GM21737 (cell line): ENCODE measurements at regions not wholly inside any gene's neighbourhood (a gene's known extent, or its start where the extent isn't known, plus 50 kb on each side); places are given as distances from the start of the nearest gene placed in this dataset.

Experiments
- ATAC-seq: cut with Tn5 transposase; IDR thresholded peaks from one replicate; pipeline ENCODE4 v1.9.1; 2021; ENCODE audit warnings: mild to moderate bottlenecking, moderate library complexity; ENCODE audit not compliant: unreplicated experiment

GRCh38 chr6:8219352-8219943 is 117.1 kb upstream of the EEF1E1 start:
- peak; percentile 77 for ATAC-seq

- no peak for ATAC-seq
These were observed 116.5 kb upstream of the EEF1E1 start for GRCh38 chr6:8218861-8219260.

- no peak for ATAC-seq
These were observed 113.3 kb upstream of the EEF1E1 start for GRCh38 chr6:8215631-8216030.

DNA sequence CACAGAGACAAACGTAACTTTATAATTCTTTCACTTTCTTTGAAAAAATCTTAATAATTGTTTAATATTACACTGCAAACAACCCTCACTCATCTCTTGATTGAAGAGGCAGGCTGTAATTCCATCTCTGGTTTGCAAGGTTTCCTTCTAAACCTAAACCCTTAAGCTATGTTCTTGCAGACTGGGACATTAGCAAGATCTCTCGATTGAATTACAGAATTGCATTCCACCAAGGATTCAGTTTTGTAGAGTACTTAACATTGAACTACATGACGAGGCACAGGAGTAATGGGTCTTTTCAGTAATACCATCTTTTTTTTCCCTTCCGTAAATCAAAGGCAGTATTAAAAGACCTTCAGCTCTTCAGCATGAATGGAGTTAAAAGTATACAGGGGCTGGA is 111.6 kb upstream of the EEF1E1 start:
- no peak for ATAC-seq

- no peak for ATAC-seq
These were observed 110.5 kb upstream of the EEF1E1 start for GRCh38 chr6:8212720-8213434.

DNA sequence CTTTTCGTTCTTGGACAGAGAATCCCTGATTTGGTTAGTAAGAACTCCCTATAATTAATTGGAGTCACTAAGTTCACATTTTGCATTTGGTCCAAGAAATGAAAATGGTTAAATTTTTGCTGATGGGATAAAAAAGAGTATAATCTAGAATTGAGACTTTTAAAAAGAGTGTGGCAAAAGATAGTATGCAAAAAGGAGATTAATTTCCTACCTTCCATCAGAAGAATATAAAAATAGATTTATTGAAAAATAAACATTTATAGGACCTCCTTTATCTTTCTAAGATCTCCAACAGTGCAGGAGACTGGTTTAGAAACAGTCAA is 105.5 kb upstream of the EEF1E1 start:
- no peak for ATAC-seq

DNA sequence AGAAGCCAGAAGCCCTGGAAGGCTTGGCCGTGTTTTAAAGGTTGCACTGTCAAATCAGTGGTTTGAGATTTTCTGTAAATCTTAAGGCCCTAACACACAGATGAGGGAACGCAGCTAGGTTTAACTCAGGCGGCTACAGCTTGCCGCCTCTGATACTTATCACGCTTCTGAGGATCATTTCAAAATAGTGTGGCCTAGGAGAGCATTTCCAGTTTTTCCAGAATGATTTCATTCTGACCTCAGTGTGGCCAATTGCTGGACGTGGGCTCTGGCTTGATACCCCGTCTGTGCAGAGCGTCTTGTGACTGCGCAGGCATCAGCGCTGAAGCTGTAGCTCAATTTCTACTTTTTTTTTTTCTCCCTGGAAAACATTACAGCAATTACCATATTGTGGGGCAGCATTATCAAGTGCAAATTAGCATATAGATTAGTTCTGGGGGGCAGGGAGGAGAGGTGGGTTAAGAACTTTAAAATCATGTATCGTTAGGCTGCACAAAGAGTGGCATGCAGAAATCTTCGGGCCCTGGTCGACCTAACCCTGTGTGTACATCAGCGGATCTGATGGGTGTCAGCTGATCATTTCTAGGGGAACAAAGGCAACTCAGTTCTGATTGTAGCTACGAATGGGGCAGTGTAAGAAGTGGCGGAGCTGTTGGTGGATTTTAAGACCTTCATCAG is 105.0 kb upstream of the EEF1E1 start:
- ATAC-seq: no peak

DNA sequence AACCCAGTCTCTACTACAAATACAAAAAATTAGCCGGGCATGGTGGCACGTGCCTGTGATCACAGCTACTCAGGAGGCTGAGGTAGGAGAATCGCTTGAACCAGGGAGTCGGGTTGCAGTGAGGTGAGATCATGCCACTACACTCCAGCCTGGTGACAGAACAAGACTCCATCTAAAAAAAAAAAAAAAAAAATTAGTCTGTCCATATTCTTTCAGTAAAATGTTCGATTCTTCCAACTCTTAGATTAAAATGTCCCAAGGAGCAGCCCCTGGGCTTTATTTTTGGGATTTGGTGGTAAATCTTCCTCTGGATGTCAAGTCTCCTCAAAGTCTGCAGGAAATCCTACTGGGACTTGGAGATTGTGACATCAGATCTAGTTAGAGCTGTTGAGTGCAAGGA is 101.0 kb upstream of the EEF1E1 start:
- ATAC-seq: no peak

- no peak for ATAC-seq
These were observed 99.3 kb upstream of the EEF1E1 start for GRCh38 chr6:8201679-8202078.

DNA sequence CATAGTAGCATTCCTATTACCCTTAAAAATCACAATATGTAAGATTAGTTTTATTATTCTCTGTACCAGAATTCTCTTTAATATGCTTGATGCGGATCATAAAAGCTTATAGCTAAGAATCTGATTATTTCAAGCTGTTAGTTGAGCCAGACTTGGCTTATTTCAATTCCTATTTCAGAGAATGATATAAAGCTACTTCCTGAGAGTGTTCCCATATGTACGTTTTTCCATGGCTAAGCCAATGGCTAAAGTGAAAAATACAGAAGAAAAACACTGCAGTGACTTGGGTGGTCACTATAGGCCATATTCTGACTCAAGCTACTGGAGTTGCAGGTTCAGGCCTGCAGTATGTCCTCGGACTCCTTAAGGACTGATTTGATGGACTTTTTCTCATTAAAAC is 97.9 kb upstream of the EEF1E1 start:
- no peak for ATAC-seq

- no peak for ATAC-seq
These were observed 93.4 kb upstream of the EEF1E1 start for GRCh38 chr6:8195714-8196102.

GRCh38 chr6:8195040-8195713 is 92.8 kb upstream of the EEF1E1 start:
- ATAC-seq: no peak

GRCh38 chr6:8194490-8194889 is 92.1 kb upstream of the EEF1E1 start:
- ATAC-seq: no peak

DNA sequence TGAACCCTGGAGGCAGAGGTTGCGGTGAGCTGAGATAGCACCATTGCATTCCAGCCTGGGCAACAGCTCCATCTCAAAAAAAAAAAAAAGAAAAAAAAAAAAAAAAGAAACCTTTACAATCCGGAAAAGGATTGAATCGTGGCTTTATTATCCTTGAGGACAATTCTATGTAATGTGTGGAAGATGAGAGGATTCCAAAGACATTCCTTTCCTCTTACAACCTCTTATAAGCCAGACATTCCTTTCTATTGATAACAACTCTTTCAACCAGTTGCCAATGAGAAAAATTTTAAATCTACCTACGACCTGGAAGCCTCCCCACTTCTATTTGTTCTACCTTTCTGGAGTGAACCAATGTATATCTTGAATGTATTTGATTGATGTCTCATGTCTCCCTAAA is 91.2 kb upstream of the EEF1E1 start:
- no peak for ATAC-seq

DNA sequence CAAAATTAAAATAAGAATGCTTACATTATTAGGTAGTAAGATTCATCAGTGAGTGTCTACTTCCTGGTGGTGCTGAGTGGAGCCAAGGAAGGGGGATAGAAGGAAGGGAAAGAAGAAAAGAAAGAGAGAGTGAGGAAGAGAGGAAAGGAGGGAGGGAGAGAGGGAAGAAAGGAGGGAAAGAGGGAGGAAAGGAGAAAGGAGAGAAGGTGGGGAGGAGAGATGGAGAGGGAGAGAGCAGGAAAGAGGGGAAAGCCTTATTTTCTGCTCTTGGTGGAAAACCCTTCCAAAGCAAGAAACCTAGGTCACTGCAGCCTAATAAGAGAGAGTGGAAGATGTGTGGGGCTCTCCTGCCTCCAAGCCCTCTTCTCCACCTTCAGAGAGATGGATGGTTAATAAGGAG is 90.2 kb upstream of the EEF1E1 start:
- no peak for ATAC-seq

GRCh38 chr6:8192067-8192466 is 89.7 kb upstream of the EEF1E1 start:
- no peak for ATAC-seq

DNA sequence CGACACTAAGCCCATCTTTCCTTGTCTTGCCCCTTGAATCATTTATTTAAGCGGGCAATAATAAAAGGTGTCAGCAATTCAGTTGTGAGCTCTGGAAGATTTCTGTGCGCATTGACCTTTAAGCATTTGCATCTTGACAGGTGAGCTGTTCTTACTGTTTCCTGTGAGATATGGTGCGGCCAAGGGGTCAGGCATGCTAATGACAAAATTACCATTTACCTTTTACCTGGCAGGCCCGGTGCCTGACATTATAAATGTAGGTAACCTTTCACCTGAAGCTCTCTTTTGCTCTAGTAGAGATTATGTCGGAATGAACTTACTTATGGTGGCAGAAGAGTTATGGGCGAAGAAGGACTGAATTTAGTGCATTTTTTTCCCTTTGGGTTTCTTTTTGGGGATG is 89.3 kb upstream of the EEF1E1 start:
- ATAC-seq: no peak

GRCh38 chr6:8187209-8187608 is 84.9 kb upstream of the EEF1E1 start:
- ATAC-seq: no peak

DNA sequence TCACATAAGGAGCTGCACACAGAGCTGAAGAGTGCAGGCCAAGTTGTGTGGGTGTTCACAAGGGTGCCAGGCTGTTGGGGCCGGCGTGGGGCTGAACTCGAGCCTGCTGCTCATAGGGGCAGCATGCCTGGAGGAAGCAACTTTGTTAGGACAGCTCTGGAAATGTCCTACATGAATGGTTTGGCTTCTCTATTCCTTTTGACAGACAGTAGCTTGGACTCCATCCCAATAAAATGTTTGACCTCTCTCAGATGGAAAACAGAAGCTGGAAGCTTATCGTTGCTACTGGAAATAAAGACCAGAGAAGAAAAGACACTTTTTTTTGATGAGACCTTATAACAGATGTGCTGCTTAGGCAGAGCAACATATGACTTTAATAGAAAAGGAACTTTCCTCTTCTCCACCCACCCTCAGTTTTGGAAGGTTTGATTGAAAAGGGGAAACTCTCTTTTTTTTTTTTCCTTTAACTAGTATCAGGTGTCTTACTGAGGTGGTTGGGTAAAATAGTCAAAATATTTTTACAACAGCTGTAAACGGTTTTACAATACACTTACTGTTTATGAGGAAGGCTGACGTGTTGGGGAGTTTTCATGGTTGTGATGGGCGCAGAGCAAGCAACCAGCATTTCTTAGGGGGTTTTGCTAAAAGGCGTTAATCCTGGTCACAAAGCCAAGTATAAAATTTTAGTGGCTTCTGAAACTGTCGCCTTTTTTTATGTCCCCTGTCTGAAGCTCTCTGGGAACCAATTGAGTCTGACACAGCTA is 80.7 kb upstream of the EEF1E1 start:
- no peak for ATAC-seq

- no peak for ATAC-seq
These were observed 79.8 kb upstream of the EEF1E1 start for GRCh38 chr6:8181951-8182845.
